Thoracic aorta (tissue), 2 donors: ENCODE measurements at regions not wholly inside any gene's neighbourhood (a gene's known extent, or its start where the extent isn't known, plus 50 kb on each side); places are given as distances from the start of the nearest gene placed in this dataset.

ENCODE experiments used
- ATAC-seq: fragments of 150-250 bp; one replicate; pipeline ENCODE4 v1.8.0; 2017; ENCODE audit warnings: low read depth; ENCODE audit not compliant: insufficient number of reproducible peaks, low FRiP score
- DNase-seq: peaks from one replicate; pipeline ENCODE4 v3.0.0-alpha.2; 2020; ENCODE audit warnings: low spot score
- H3K27ac ChIP-seq, 2 donors: fragments of 200-600 bp; sonication (generic); 1 replicate in 1 of 2; 2 replicates in 1 of 2; pipeline ENCODE4 v1.5.1; 2016; ENCODE audit warnings: mild to moderate bottlenecking in 2 of 2, moderate library complexity in 2 of 2
- H3K27me3 ChIP-seq: fragments of 200-600 bp; sonication (generic); replicated peaks from 2 replicates; pipeline ENCODE4 v1.6.0; 2016; ENCODE audit warnings: mild to moderate bottlenecking; ENCODE audit not compliant: insufficient read depth
- H3K36me3 ChIP-seq: fragments of 200-600 bp; sonication (generic); one replicate; pipeline ENCODE4 v1.5.1; 2016
- H3K4me1 ChIP-seq, 2 donors: fragments of 200-600 bp; sonication (generic); 1 replicate in 1 of 2; 2 replicates in 1 of 2; pipeline versions ENCODE4 v1.5.1 to v1.6.0; 2016; ENCODE audit warnings: low read depth in 2 of 2, mild to moderate bottlenecking in 1 of 2; ENCODE audit not compliant: control insufficient read depth in 1 of 2
- H3K4me3 ChIP-seq: fragments of 200-600 bp; sonication (generic); 2 replicates; pipeline ENCODE4 v1.5.1; 2016; ENCODE audit warnings: mild to moderate bottlenecking
- H3K9me3 ChIP-seq: fragments of 200-600 bp; sonication (generic); 2 replicates; pipeline ENCODE4 v1.5.1; 2016
- TF ChIP-seq, protein P1 (sequence below): fragments of 200-600 bp; sonication (generic); IDR thresholded peaks from one replicate; pipeline ENCODE4 v1.5.1; 2019; ENCODE audit warnings: antibody characterized with exemption

- H3K4me1 ChIP-seq, result no peaks in the 10 kb centered on the region
- H3K36me3 ChIP-seq, result no peaks in the 10 kb centered on the region
- no peaks in the 10 kb centered on the region for H3K27me3 ChIP-seq
- no peak overlapping the region for H3K4me3 ChIP-seq
- no peak overlapping the region for H3K27ac ChIP-seq
- TF ChIP-seq, protein P1, sequence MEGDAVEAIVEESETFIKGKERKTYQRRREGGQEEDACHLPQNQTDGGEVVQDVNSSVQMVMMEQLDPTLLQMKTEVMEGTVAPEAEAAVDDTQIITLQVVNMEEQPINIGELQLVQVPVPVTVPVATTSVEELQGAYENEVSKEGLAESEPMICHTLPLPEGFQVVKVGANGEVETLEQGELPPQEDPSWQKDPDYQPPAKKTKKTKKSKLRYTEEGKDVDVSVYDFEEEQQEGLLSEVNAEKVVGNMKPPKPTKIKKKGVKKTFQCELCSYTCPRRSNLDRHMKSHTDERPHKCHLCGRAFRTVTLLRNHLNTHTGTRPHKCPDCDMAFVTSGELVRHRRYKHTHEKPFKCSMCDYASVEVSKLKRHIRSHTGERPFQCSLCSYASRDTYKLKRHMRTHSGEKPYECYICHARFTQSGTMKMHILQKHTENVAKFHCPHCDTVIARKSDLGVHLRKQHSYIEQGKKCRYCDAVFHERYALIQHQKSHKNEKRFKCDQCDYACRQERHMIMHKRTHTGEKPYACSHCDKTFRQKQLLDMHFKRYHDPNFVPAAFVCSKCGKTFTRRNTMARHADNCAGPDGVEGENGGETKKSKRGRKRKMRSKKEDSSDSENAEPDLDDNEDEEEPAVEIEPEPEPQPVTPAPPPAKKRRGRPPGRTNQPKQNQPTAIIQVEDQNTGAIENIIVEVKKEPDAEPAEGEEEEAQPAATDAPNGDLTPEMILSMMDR, result no peak
- H3K9me3 ChIP-seq, result no peaks in the 10 kb centered on the region
- DNase-seq, result no peak
- no peak for ATAC-seq
These were observed 383.0 kb upstream of the NFIA start for GRCh38 chr1:60699325-60699724.

GRCh38 chr1:60697204-60697994 lies 385.0 kb upstream of the NFIA start:
- Histone ChIP-seq H3K4me1 (no peaks in the 10 kb centered on the region), H3K4me3 (no peak overlapping the region), H3K27me3 (no peaks in the 10 kb centered on the region), H3K9me3 (no peaks in the 10 kb centered on the region), H3K36me3 (no peaks in the 10 kb centered on the region), H3K27ac (no peak overlapping the region)
- DNase-seq, result no peak
- TF ChIP-seq, protein P1, result no peak
- no peak for ATAC-seq

GRCh38 chr1:60696512-60696911 lies 385.8 kb upstream of the NFIA start:
- Histone ChIP-seq H3K27me3 (no peaks in the 10 kb centered on the region), H3K4me3 (no peak overlapping the region), H3K4me1 (no peaks in the 10 kb centered on the region), H3K9me3 (no peaks in the 10 kb centered on the region), H3K36me3 (no peaks in the 10 kb centered on the region), H3K27ac (no peak overlapping the region)
- ATAC-seq (no peak), DNase-seq (no peak)
- TF ChIP-seq, protein P1, result no peak

DNA sequence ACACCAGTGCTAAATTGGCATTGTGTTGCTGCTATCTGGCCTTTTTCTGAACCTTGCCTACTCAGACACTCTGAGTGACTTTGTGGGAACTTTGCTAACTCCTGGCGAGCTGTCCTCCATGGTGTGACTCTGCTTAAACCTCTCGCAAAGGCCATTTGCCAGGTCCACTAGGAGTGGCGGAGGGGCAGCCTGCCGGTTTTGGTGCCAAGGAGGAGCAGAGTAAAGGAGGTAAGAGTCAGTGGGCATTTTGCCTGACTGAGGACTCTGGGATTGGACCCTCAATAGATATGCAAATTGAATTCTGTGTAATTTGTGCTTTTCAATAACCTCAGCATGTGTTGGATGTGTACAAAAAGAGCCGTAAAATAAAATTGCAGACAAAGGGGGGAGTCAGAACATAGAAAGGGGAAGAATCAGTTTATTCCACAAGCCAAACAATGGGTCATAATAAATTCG lies 386.6 kb upstream of the NFIA start:
- H3K36me3 ChIP-seq, result no peaks in the 10 kb centered on the region
- H3K4me3 ChIP-seq, result no peak overlapping the region
- H3K27me3 ChIP-seq, result no peaks in the 10 kb centered on the region
- no peak overlapping the region for H3K27ac ChIP-seq
- DNase-seq, result no peak
- TF ChIP-seq, protein P1, result no peak
- ATAC-seq, result no peak
- H3K4me1 ChIP-seq, result no peaks in the 10 kb centered on the region
- H3K9me3 ChIP-seq, result no peaks in the 10 kb centered on the region

GRCh38 chr1:60694980-60695379 lies 387.4 kb upstream of the NFIA start:
- Histone ChIP-seq H3K36me3 (no peaks in the 10 kb centered on the region), H3K27me3 (no peaks in the 10 kb centered on the region), H3K9me3 (no peaks in the 10 kb centered on the region), H3K27ac (no peak overlapping the region), H3K4me3 (no peak overlapping the region), H3K4me1 (no peaks in the 10 kb centered on the region)
- TF ChIP-seq, protein P1, result no peak
- no peak for DNase-seq
- no peak for ATAC-seq
